Astrocyte of the spinal cord (primary cell): ENCODE measurements at regions not wholly inside any gene's neighbourhood (a gene's known extent, or its start where the extent isn't known, plus 50 kb on each side); places are given as distances from the start of the nearest gene placed in this dataset.
A peak's percentile ranks its signal among the peaks of the same experiment; 100 is the strongest.

Source experiments
- DNase-seq: peaks from one replicate; pipeline ENCODE4 v3.0.0; 2011; ENCODE audit warnings: low read depth, low spot score
- H3K4me3 ChIP-seq: 2 replicates; pipeline ENCODE4 v1.5.1; 2011; ENCODE audit warnings: low read depth, mild to moderate bottlenecking, low read length, moderate library complexity
- CTCF ChIP-seq: IDR thresholded peaks from 2 replicates; pipeline ENCODE4 v1.5.1; 2012; ENCODE audit warnings: low read depth, mild to moderate bottlenecking, low read length, inconsistent platforms
- in situ Hi-C: cut with HindIII; loops from 2 replicates; pipeline ENCODE4 v1.10.0; 2017; ENCODE audit warnings: low sequenced_read_pairs

GRCh38 chr12:63318933-63319332, 167.9 kb upstream of the AVPR1A start:
- TF ChIP-seq CTCF, result no peak
- H3K4me3 ChIP-seq, result no peak overlapping the region
- in situ Hi-C loops, result no loop called here
- DNase-seq, result no peak

- no peak for DNase-seq
- in situ Hi-C loops, result no loop called here
- TF ChIP-seq CTCF, result no peak
- no peak overlapping the region for H3K4me3 ChIP-seq
These were observed 167.3 kb upstream of the AVPR1A start for GRCh38 chr12:63318313-63318712.

GRCh38 chr12:63317880-63318279, 166.9 kb upstream of the AVPR1A start:
- no peak for DNase-seq
- H3K4me3 ChIP-seq, result no peak overlapping the region
- in situ Hi-C loops, result no loop called here
- TF ChIP-seq CTCF, result no peak

GRCh38 chr12:63317286-63317846, 166.4 kb upstream of the AVPR1A start:
- DNase-seq, result no peak
- TF ChIP-seq CTCF, result no peak
- H3K4me3 ChIP-seq, result no peak overlapping the region
- in situ Hi-C loops, result no loop called here

GRCh38 chr12:63313139-63313538, 162.1 kb upstream of the AVPR1A start:
- H3K4me3 ChIP-seq, result no peak overlapping the region
- in situ Hi-C loops, result no loop called here
- DNase-seq, result no peak
- TF ChIP-seq CTCF, result no peak

GRCh38 chr12:63308671-63309070, 157.7 kb upstream of the AVPR1A start:
- peak; percentile 39 for DNase-seq
- TF ChIP-seq CTCF, result no peak
- H3K4me3 ChIP-seq, result no peak overlapping the region
- in situ Hi-C loops, result no loop called here

- no peak overlapping the region for H3K4me3 ChIP-seq
- in situ Hi-C loops, result no loop called here
- DNase-seq, result no peak
- no peak for TF ChIP-seq CTCF
These were observed 156.8 kb upstream of the AVPR1A start for GRCh38 chr12:63307849-63308248.
